Glutamatergic neuron (in vitro differentiated cells): ENCODE measurements at regions not wholly inside any gene's neighbourhood (a gene's known extent, or its start where the extent isn't known, plus 50 kb on each side); places are given as distances from the start of the nearest gene placed in this dataset.

ENCODE experiments used
- DNase-seq: peaks from one replicate; pipeline ENCODE4 v3.0.0; 2022
- H3K27ac Mint-ChIP-seq: one replicate; pipeline ENCODE4 v1.8.0; 2020; ENCODE audit warnings: mild to moderate bottlenecking, mixed read lengths, inconsistent platforms; ENCODE audit not compliant: unreplicated experiment
- H3K27me3 Mint-ChIP-seq: one replicate; pipeline ENCODE4 v1.8.0; 2020; ENCODE audit warnings: mild to moderate bottlenecking, moderate library complexity, mixed read lengths, inconsistent platforms; ENCODE audit not compliant: unreplicated experiment
- H3K36me3 Mint-ChIP-seq: one replicate; pipeline ENCODE4 v1.8.0; 2020; ENCODE audit warnings: mild to moderate bottlenecking, mixed read lengths, inconsistent platforms; ENCODE audit not compliant: unreplicated experiment
- H3K4me1 Mint-ChIP-seq: one replicate; pipeline ENCODE4 v1.8.0; 2020; ENCODE audit warnings: mild to moderate bottlenecking, low read depth, mixed read lengths, inconsistent platforms; ENCODE audit not compliant: unreplicated experiment
- H3K4me3 Mint-ChIP-seq: one replicate; pipeline ENCODE4 v1.8.0; 2020; ENCODE audit warnings: mild to moderate bottlenecking, mixed read lengths, inconsistent platforms; ENCODE audit not compliant: unreplicated experiment
- H3K9me3 Mint-ChIP-seq: one replicate; pipeline ENCODE4 v1.8.0; 2020; ENCODE audit warnings: mild to moderate bottlenecking, moderate library complexity, mixed read lengths, inconsistent platforms; ENCODE audit not compliant: unreplicated experiment
- TF ChIP-seq, protein P1 (sequence below): fragments of 200-600 bp; sonication (generic); IDR thresholded peaks from one replicate; pipeline ENCODE4 v1.5.0; 2021; ENCODE audit not compliant: partially characterized antibody, unreplicated experiment

DNA sequence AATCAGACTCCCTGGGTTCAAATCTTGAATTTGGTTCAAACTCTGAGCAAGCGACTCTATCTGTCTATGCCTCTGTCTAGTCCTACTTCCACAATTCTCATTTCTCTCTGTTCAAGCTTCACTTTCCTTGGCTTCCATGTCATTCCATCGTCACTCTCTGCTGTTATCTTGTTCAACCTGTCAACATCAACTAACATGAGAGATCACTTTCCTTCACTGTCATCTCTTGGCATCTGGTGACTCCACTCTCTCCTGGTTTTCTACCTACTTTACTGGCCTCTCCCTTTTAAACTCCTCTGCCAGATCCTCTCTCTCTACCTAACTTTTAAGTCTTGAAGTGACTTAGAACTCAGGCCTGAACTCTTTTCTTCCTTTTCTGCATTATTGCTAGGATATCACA, 240.2 kb downstream of the BCAT1 start:
- DNase-seq: no peak
- H3K27me3 Mint-ChIP-seq: no peaks in the 10 kb centered on the region
- peaks cover 1% of the 10 kb centered on the region for H3K4me1 Mint-ChIP-seq
- no peak overlapping the region for H3K27ac Mint-ChIP-seq
- H3K36me3 Mint-ChIP-seq: peaks cover 5% of the 10 kb centered on the region
- H3K9me3 Mint-ChIP-seq: peaks cover 2% of the 10 kb centered on the region
- H3K4me3 Mint-ChIP-seq: no peak overlapping the region
- TF ChIP-seq, protein P1, sequence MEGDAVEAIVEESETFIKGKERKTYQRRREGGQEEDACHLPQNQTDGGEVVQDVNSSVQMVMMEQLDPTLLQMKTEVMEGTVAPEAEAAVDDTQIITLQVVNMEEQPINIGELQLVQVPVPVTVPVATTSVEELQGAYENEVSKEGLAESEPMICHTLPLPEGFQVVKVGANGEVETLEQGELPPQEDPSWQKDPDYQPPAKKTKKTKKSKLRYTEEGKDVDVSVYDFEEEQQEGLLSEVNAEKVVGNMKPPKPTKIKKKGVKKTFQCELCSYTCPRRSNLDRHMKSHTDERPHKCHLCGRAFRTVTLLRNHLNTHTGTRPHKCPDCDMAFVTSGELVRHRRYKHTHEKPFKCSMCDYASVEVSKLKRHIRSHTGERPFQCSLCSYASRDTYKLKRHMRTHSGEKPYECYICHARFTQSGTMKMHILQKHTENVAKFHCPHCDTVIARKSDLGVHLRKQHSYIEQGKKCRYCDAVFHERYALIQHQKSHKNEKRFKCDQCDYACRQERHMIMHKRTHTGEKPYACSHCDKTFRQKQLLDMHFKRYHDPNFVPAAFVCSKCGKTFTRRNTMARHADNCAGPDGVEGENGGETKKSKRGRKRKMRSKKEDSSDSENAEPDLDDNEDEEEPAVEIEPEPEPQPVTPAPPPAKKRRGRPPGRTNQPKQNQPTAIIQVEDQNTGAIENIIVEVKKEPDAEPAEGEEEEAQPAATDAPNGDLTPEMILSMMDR: no peak

DNA sequence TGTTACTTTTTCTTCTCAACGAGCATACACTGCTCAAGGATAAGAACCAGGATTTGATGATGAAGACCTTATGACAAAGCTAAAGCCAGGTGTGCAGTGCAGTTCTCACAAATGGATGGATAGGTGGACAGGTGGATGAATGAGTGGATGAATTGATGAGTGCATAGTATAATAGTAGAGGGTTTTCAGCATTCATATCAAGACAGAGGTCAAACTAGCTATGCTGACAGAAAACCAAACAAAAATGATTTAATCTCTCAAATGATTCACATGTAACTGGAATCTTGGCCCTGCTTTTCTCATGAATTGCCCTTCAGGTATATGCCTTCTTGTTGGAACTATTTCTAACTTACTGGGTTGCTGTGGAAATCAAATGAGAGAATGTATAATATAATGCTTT, 240.9 kb downstream of the BCAT1 start:
- Mint-ChIP-seq H3K27me3 (no peaks in the 10 kb centered on the region), H3K9me3 (no peaks in the 10 kb centered on the region), H3K4me3 (no peak overlapping the region), H3K36me3 (no peaks in the 10 kb centered on the region), H3K4me1 (peaks cover 2% of the 10 kb centered on the region), H3K27ac (no peak overlapping the region)
- DNase-seq: no peak
- TF ChIP-seq, protein P1: no peak

DNA sequence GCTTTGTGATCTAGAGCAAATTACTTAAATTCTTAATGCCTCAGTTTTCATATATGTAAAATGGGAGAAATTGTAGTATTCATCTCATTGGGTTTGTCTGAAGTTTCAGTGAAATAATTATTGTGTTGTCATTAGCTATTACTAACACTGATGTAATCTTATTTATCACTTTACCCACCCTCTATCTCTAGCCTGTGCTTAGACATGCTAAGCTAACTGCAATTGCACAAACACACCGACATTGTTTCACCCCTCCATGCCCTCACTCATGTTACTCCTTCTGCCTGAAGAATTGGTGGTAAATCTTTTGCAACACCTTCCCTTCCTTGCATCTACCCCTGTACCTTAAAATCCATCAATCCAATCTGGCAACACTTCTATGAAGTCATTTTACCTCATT, 241.6 kb downstream of the BCAT1 start:
- H3K4me1 Mint-ChIP-seq: peaks cover 2% of the 10 kb centered on the region
- no peak overlapping the region for H3K27ac Mint-ChIP-seq
- no peak for DNase-seq
- no peaks in the 10 kb centered on the region for H3K27me3 Mint-ChIP-seq
- H3K9me3 Mint-ChIP-seq: no peaks in the 10 kb centered on the region
- TF ChIP-seq, protein P1: no peak
- no peak overlapping the region for H3K4me3 Mint-ChIP-seq
- no peaks in the 10 kb centered on the region for H3K36me3 Mint-ChIP-seq

DNA sequence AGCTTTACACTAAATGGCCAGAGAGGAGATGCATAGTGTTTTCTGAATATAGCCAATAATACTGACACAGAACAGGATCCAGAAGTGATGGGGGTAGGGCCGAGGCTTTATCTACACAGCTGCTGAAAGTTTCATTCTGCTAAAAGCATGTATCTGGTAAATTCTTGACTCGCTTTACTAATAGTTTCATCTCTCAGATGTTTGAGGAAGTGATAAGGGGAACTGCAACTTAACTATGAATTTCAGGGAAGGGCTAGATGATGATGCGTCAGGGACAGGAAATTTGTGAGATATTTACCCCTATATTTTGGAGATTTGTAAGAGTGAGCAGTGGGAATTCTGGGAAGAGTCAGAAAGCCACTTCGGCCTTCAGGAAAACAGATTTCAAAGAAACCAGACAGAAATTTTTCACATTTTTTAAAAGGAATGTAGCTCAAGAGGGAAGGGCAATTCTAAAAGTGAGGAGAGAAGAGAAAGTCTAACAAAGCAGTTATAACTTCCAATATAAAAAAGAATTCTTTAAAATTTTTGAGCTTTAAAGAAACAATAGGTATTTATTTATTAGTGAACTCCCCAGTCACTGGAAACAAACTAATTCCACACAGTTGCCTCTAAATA, 243.1 kb downstream of the BCAT1 start:
- Mint-ChIP-seq H3K4me1 (peaks cover 2% of the 10 kb centered on the region), H3K9me3 (no peaks in the 10 kb centered on the region), H3K27me3 (no peaks in the 10 kb centered on the region), H3K36me3 (peaks cover 6% of the 10 kb centered on the region), H3K4me3 (no peak overlapping the region), H3K27ac (no peak overlapping the region)
- DNase-seq: no peak
- TF ChIP-seq, protein P1: no peak

DNA sequence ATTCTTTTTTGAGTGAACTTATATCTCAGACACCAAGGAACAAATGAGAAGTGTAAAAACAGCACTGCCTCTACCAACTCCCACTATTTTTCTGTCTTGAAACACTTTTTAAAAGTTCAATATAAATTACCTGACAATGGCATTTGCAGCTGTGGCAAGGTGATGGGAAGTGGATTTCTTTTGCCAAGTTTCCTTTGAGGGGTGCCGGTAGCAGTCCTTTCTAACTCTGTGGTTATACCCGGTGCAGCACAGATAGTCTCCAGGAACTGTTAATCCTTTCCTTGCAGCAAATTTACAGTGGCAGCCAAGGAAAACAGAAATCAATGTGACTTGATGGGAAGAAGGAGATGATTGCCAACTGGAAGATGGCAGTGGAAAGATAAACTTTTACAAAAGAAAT, 243.7 kb downstream of the BCAT1 start:
- Mint-ChIP-seq H3K27me3 (no peaks in the 10 kb centered on the region), H3K9me3 (no peaks in the 10 kb centered on the region), H3K4me1 (peaks cover 2% of the 10 kb centered on the region), H3K4me3 (no peak overlapping the region), H3K27ac (no peak overlapping the region), H3K36me3 (peaks cover 6% of the 10 kb centered on the region)
- no peak for DNase-seq
- TF ChIP-seq, protein P1: no peak
